ENCODE measurements at regions not wholly inside any gene's neighbourhood (a gene's known extent, or its start where the extent isn't known, plus 50 kb on each side); places are given as distances from the start of the nearest gene placed in this dataset.
A peak's percentile ranks its signal among the peaks of the same experiment; 100 is the strongest.
"Not testable (repeated sequence)": the region's sequence is repeated elsewhere in the genome, so short reads cannot be mapped to it uniquely, and the experiment has no call there.

DNA sequence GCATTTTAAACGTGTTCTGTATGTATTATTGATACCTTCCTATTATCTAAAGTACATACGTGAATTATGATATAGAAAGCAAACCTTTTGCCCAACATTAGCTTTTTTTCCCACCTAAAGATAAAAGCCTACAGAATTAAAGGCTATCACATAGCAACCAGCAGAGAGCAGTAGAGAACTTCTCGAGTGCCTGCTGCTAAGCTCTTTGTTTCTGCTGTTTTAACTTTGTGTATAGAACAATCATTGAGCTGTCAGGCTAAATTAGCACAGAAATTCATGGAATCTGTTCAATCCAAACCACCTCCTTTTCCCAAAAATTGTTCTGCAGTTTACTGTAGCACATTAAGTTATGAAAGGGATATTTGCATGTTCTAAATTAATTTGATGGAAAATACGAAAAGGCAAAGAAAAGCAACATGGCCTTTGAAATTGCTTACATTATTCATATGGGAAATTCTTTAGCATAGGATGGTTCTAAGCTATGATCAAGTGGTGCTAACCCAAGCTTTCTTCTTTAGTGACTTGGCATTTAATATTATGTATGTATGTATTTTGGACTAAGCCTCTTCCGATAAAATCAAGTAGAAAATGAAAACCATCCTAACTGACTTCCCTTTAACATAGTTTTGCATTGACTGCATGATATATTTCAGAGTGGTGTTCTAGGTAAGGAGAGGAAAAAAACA is 1288.5 kb downstream of the GATA3 start:
- no peak for TF ChIP-seq EZH2 (IDR thresholded peaks at IDR 0.05; ENCODE audit: low read depth)
- TF ChIP-seq, protein P1, sequence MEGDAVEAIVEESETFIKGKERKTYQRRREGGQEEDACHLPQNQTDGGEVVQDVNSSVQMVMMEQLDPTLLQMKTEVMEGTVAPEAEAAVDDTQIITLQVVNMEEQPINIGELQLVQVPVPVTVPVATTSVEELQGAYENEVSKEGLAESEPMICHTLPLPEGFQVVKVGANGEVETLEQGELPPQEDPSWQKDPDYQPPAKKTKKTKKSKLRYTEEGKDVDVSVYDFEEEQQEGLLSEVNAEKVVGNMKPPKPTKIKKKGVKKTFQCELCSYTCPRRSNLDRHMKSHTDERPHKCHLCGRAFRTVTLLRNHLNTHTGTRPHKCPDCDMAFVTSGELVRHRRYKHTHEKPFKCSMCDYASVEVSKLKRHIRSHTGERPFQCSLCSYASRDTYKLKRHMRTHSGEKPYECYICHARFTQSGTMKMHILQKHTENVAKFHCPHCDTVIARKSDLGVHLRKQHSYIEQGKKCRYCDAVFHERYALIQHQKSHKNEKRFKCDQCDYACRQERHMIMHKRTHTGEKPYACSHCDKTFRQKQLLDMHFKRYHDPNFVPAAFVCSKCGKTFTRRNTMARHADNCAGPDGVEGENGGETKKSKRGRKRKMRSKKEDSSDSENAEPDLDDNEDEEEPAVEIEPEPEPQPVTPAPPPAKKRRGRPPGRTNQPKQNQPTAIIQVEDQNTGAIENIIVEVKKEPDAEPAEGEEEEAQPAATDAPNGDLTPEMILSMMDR (conservative IDR thresholded peaks at IDR 0.05), result peak; percentile 64
- H3K4me1 ChIP-seq (replicated peaks; ENCODE audit: insufficient read depth), result no peaks in the 10 kb centered on the region
- H3K9me2 ChIP-seq (ENCODE audit: insufficient read depth), result no peaks in the 10 kb centered on the region
- no TSS peak for BruUV-seq (replicated peaks)
- no peaks in the 10 kb centered on the region for H3F3A ChIP-seq (ENCODE audit: insufficient read depth, low read depth)
- no peaks in the 10 kb centered on the region for H3K79me2 ChIP-seq (ENCODE audit: low read depth)
- ChIA-PET POLR2A (ENCODE audit: unreplicated experiment) (interaction anchor here (0.5 kb wide), 1 partner anchor 1376 kb away, joined by 5 read pairs; no protein-coding TSS in a partner anchor), CTCF (interaction anchor here (0.5 to 1.0 kb wide), 3 partner anchors 1642 to 1927 kb away, joined by 3 read pairs; no protein-coding TSS in a partner anchor)
- no peak overlapping the region for H3K4me2 ChIP-seq
- no peak overlapping the region for H3K4me3 ChIP-seq
- intact Hi-C loops (cut with micrococcal nuclease; ENCODE audit: unreplicated experiment), result loop anchor here (1.0 to 2.0 kb wide), 2 partner anchors 1694 to 1927 kb away; no protein-coding TSS in a partner anchor
- H3K36me3 ChIP-seq (ENCODE audit: low read depth), result no peaks in the 10 kb centered on the region
- peaks cover 4% of the 10 kb centered on the region; the same call in 1 of the 2 replicates for H3K27me3 ChIP-seq (ENCODE audit: insufficient read depth, low read depth)
- H3K27ac ChIP-seq, result no peak overlapping the region
- DNase-seq, result peak in 1 of 2 experiments; percentile 3
- H2AFZ ChIP-seq, result no peak overlapping the region
- H4K20me1 ChIP-seq (ENCODE audit: insufficient read depth), result no peaks in the 10 kb centered on the region
- no peaks in the 10 kb centered on the region for H3K9me3 ChIP-seq (ENCODE audit: insufficient read depth, low read depth)

DNA sequence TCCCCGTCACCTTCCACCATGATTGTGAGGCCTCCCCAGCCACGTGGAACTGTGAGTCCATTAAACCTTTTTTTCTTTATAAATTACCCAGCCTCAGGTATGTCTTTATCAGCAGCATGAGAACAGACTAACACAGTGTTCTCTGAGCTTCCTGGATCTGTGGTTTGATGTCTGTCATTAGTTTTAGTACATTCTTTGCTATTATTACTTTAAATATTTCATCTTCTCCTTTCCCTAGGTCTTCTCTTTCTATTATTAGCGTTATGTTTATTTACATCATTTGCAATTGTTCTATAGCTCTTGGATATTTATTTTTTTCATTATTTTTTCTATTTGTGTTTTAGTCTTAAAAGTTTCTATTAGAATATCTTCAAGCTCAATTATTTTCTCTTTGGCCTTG is 1293.4 kb downstream of the GATA3 start:
- H2AFZ ChIP-seq; H3K4me1 ChIP-seq (replicated peaks; ENCODE audit: insufficient read depth); H3F3A ChIP-seq (ENCODE audit: insufficient read depth, low read depth); H3K9me3 ChIP-seq (ENCODE audit: insufficient read depth, low read depth); H3K4me3 ChIP-seq; intact Hi-C loops (cut with micrococcal nuclease; ENCODE audit: unreplicated experiment); DNase-seq; H3K27me3 ChIP-seq (ENCODE audit: insufficient read depth, low read depth); H4K20me1 ChIP-seq (ENCODE audit: insufficient read depth); CTCF ChIA-PET; H3K4me2 ChIP-seq; H3K36me3 ChIP-seq (ENCODE audit: low read depth); POLR2A ChIA-PET (ENCODE audit: unreplicated experiment); H3K79me2 ChIP-seq (ENCODE audit: low read depth); H3K27ac ChIP-seq; BruUV-seq (replicated peaks); H3K9me2 ChIP-seq (ENCODE audit: insufficient read depth): not testable (repeated sequence)

DNA sequence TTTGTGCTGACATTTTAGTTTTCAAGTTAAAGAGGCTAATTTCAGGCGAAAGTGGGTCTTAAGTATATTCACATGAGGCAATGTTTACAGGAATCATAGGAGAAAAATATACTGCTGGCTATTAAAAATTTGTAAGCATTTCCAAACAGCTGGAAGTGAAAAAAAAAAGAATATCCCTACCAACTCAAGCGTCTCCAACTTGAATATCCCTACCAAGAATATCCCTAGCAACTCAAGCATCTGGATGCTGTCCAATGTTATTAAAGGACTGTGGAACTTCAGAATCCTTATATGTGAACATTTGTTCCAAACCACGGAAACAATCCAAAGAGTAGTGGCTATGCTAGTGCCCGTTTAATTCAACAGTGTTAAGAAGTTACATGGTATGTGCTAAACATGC is 1303.0 kb downstream of the GATA3 start:
- CTCF ChIA-PET, result no interaction called here
- H4K20me1 ChIP-seq (ENCODE audit: insufficient read depth), result no peaks in the 10 kb centered on the region
- POLR2A ChIA-PET (ENCODE audit: unreplicated experiment), result no interaction called here
- no peaks in the 10 kb centered on the region for H3K4me1 ChIP-seq (replicated peaks; ENCODE audit: insufficient read depth)
- H3K4me2 ChIP-seq, result no peak overlapping the region
- H3K4me3 ChIP-seq, result no peak overlapping the region
- no peaks in the 10 kb centered on the region for H3K9me2 ChIP-seq (ENCODE audit: insufficient read depth)
- no peak overlapping the region for H3K27ac ChIP-seq
- no peak overlapping the region for H2AFZ ChIP-seq
- DNase-seq, result no peak
- H3K9me3 ChIP-seq (ENCODE audit: insufficient read depth, low read depth), result no peaks in the 10 kb centered on the region
- peaks cover 14% of the 10 kb centered on the region; the same call in 1 of the 2 replicates for H3K27me3 ChIP-seq (ENCODE audit: insufficient read depth, low read depth)
- BruUV-seq (replicated peaks), result no TSS peak
- no peaks in the 10 kb centered on the region for H3K36me3 ChIP-seq (ENCODE audit: low read depth)
- TF ChIP-seq, protein P1 (conservative IDR thresholded peaks at IDR 0.05), result no peak
- TF ChIP-seq EZH2 (IDR thresholded peaks at IDR 0.05; ENCODE audit: low read depth), result no peak
- H3K79me2 ChIP-seq (ENCODE audit: low read depth), result no peaks in the 10 kb centered on the region
- H3F3A ChIP-seq (ENCODE audit: insufficient read depth, low read depth), result no peaks in the 10 kb centered on the region
- intact Hi-C loops (cut with micrococcal nuclease; ENCODE audit: unreplicated experiment), result no loop called here

DNA sequence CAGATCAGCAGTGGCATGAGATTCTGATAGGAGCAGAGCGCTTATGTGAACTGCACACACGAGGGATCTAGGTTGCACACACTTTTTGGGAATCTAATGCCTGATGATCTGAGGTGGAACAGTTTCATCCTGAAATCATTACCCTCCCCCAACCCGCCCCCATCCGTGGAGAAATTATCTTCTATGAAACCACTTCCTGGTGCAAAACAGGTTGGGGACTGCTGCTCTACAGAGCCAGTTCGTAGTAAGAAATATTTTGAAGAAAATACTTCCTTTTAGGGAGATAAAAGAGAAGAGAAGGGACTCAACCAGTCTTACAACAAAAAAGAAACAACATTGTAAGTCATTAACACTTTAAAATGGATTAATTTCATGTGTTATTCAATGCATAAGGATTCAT is 1308.2 kb downstream of the GATA3 start:
- TF ChIP-seq EZH2 (IDR thresholded peaks at IDR 0.05; ENCODE audit: low read depth), result no peak
- TF ChIP-seq, protein P1 (conservative IDR thresholded peaks at IDR 0.05), result no peak
- Histone ChIP-seq H3F3A (ENCODE audit: insufficient read depth, low read depth) (no peaks in the 10 kb centered on the region), H3K9me2 (ENCODE audit: insufficient read depth) (no peaks in the 10 kb centered on the region), H3K27ac (no peak overlapping the region), H3K4me2 (no peak overlapping the region), H3K4me1 (replicated peaks; ENCODE audit: insufficient read depth) (no peaks in the 10 kb centered on the region), H2AFZ (no peak overlapping the region), H3K27me3 (ENCODE audit: insufficient read depth, low read depth) (peaks cover 9% of the 10 kb centered on the region; the same call in 1 of the 2 replicates), H3K36me3 (ENCODE audit: low read depth) (no peaks in the 10 kb centered on the region), H3K79me2 (ENCODE audit: low read depth) (no peaks in the 10 kb centered on the region), H3K4me3 (no peak overlapping the region), H4K20me1 (ENCODE audit: insufficient read depth) (no peaks in the 10 kb centered on the region), H3K9me3 (ENCODE audit: insufficient read depth, low read depth) (no peaks in the 10 kb centered on the region)
- ChIA-PET POLR2A (ENCODE audit: unreplicated experiment) (no interaction called here), CTCF (no interaction called here)
- DNase-seq, result no peak
- BruUV-seq (replicated peaks), result no TSS peak
- intact Hi-C loops (cut with micrococcal nuclease; ENCODE audit: unreplicated experiment), result no loop called here
